GM12878 (cell line): ENCODE measurements at regions not wholly inside any gene's neighbourhood (a gene's known extent, or its start where the extent isn't known, plus 50 kb on each side); places are given as distances from the start of the nearest gene placed in this dataset.

ENCODE experiments used
- ATAC-seq: fragments of 200-7000 bp; cut with Tn5 transposase; 3 replicates; pipeline ENCODE4 v1.9.1; 2020; ENCODE audit warnings: mild to moderate bottlenecking, moderate library complexity
- BruUV-seq: library from RNA; stranded (reverse); fragments of 400-500 nt; replicated peaks from 2 replicates; lab custom pipeline; 2021; lab: Mats Ljungman, UMichigan
- CTCF ChIA-PET: fragments of 300-600 bp; sonication (Branson Sonifier 250); formaldehyde crosslinking; extraction: SDS; loops from one replicate; lab custom pipeline; 2021; ENCODE audit warnings: inconsistent platforms; lab: Yijun Ruan, JAX
- POLR2A ChIA-PET: fragments of 350-600 bp; formaldehyde crosslinking; extraction: SDS; loops from one replicate; lab custom pipeline; 2021; ENCODE audit warnings: inconsistent platforms; lab: Charles Lee
- RAD21 ChIA-PET: fragments of 300-600 bp; sonication (Branson Sonifier 250); formaldehyde crosslinking; loops from one replicate; lab custom pipeline; 2023; ENCODE audit warnings: antibody characterized with exemption; ENCODE audit not compliant: unreplicated experiment; lab: Charles Lee
- SMC1A ChIA-PET: fragments of 300-600 bp; sonication (Branson Sonifier 250); formaldehyde crosslinking; loops from one replicate; lab custom pipeline; 2023; ENCODE audit not compliant: unreplicated experiment, uncharacterized antibody; lab: Charles Lee
- DNase-seq: peaks from one replicate; pipeline ENCODE4 v3.0.0-alpha.2; 2011; ENCODE audit warnings: low read depth, low spot score
- FAIRE-seq: peaks from 3 replicates; lab custom pipeline; 2011; peaks lifted over from hg19 to GRCh38; lab: Jason Lieb, UNC
- H2AFZ ChIP-seq: 2 replicates; pipeline ENCODE4 v1.6.0; 2011; ENCODE audit warnings: low read depth, low read length, control low read depth; ENCODE audit not compliant: control insufficient read depth
- H3K27ac ChIP-seq: 2 replicates; pipeline ENCODE4 v1.5.1; 2011; ENCODE audit warnings: control low read depth; ENCODE audit not compliant: control insufficient read depth, insufficient read depth
- H3K27me3 ChIP-seq, 2 experiments: replicated peaks in 1 of 2; 2 replicates each; pipeline versions ENCODE4 v1.6.0 to v1.6.1; 2011; ENCODE audit warnings: low read length in 1 of 2; ENCODE audit not compliant: control insufficient read depth in 2 of 2, insufficient read depth in 2 of 2
- H3K36me3 ChIP-seq, 2 experiments: 2 replicates each; pipeline ENCODE4 v1.5.1; 2011; ENCODE audit warnings: low read length in 1 of 2; ENCODE audit not compliant: control insufficient read depth in 2 of 2, insufficient read depth in 2 of 2
- H3K4me1 ChIP-seq: 2 replicates; pipeline ENCODE4 v1.6.1; 2011; ENCODE audit warnings: mild to moderate bottlenecking, low read length, moderate library complexity, mixed read lengths; ENCODE audit not compliant: control insufficient read depth, insufficient read depth
- H3K4me2 ChIP-seq: 2 replicates; pipeline ENCODE4 v1.6.0; 2011; ENCODE audit warnings: control low read depth; ENCODE audit not compliant: control insufficient read depth, insufficient read depth
- H3K4me3 ChIP-seq: fragments of 200-600 bp; sonication (generic); 2 replicates; pipeline ENCODE4 v1.5.1; 2016
- H3K79me2 ChIP-seq: 2 replicates; pipeline ENCODE4 v1.6.0; 2011; ENCODE audit warnings: low read length; ENCODE audit not compliant: control insufficient read depth, insufficient read depth
- H3K9ac ChIP-seq: 2 replicates; pipeline ENCODE4 v1.8.0; 2011; ENCODE audit warnings: low read length, control low read depth, mixed read lengths; ENCODE audit not compliant: control insufficient read depth, insufficient read depth
- H3K9me3 ChIP-seq: replicated peaks from 3 replicates; pipeline ENCODE4 v1.5.1; 2011; ENCODE audit warnings: mild to moderate bottlenecking, low read length; ENCODE audit not compliant: control insufficient read depth, insufficient read depth
- H4K20me1 ChIP-seq: 2 replicates; pipeline ENCODE4 v1.6.0; 2011; ENCODE audit not compliant: control insufficient read depth, insufficient read depth
- BHLHE40 ChIP-seq, 2 experiments: fragments of 450-650 bp in 1 of 2; IDR thresholded peaks; 2 replicates each; pipeline ENCODE4 v1.6.1; 2011 to 2017; ENCODE audit warnings: low read depth in 2 of 2, borderline replicate concordance in 1 of 2, improper control_type of control experiment in 1 of 2, low read length in 1 of 2, mild to moderate bottlenecking in 1 of 2
- HDAC6 ChIP-seq: fragments of 200-600 bp; sonication (generic); IDR thresholded peaks from one replicate; pipeline ENCODE4 v1.8.0; 2017; ENCODE audit warnings: antibody characterized with exemption; ENCODE audit not compliant: unreplicated experiment
- MEF2A ChIP-seq: IDR thresholded peaks from 2 replicates; pipeline ENCODE4 v1.6.1; 2011; ENCODE audit warnings: low read depth, mild to moderate bottlenecking, low read length, moderate library complexity; ENCODE audit not compliant: insufficient read depth
- POLR2A ChIP-seq: IDR thresholded peaks from 2 replicates; pipeline ENCODE4 v1.6.1; 2011; ENCODE audit warnings: low read depth, mild to moderate bottlenecking, low read length
- SMC3 ChIP-seq: IDR thresholded peaks from 2 replicates; pipeline ENCODE4 v1.6.1; 2011; ENCODE audit warnings: low read length, improper control_type of control experiment, borderline replicate concordance
- SRF ChIP-seq, 2 experiments: IDR thresholded peaks; 2 replicates each; pipeline ENCODE4 v1.6.1; 2011; ENCODE audit warnings: low read depth in 2 of 2, low read length in 2 of 2, mild to moderate bottlenecking in 1 of 2, moderate library complexity in 1 of 2
- SUPT20H ChIP-seq: IDR thresholded peaks from 2 replicates; pipeline ENCODE4 v1.6.1; 2011; ENCODE audit warnings: low read depth, mild to moderate bottlenecking, low read length, moderate library complexity, borderline replicate concordance; ENCODE audit not compliant: control insufficient read depth
- SUZ12 ChIP-seq: fragments of 200-600 bp; sonication (generic); IDR thresholded peaks from one replicate; pipeline ENCODE4 v1.6.1; 2018; ENCODE audit warnings: antibody characterized with exemption, mild to moderate bottlenecking; ENCODE audit not compliant: unreplicated experiment
- ZNF217 ChIP-seq: fragments of 450-650 bp; IDR thresholded peaks from 2 replicates; pipeline ENCODE4 v1.6.1; 2017; ENCODE audit warnings: antibody characterized with exemption, mild to moderate bottlenecking
- ZNF24 ChIP-seq: fragments of 450-650 bp; IDR thresholded peaks from 2 replicates; pipeline ENCODE4 v1.6.1; 2017; ENCODE audit warnings: antibody characterized with exemption, mild to moderate bottlenecking
- WGBS: methylation state at CpG from one replicate; pipeline ENCODE4 v1.1.6; 2016; ENCODE audit warnings: low lambda C conversion rate; ENCODE audit not compliant: insufficient replicate concordance, insufficient coverage; ENCODE audit errors: missing lambda C conversion rate; 5-methylcytosine and 5-hydroxymethylcytosine counted together
- in situ Hi-C: fragments of 300-500 bp; cut with MboI; formaldehyde crosslinking; loops from 9 replicates; pipeline ENCODE4 v1.14.3; 2018; ENCODE audit warnings: mixed read lengths
- intact Hi-C: fragments of 100-400 bp; cut with micrococcal nuclease; formaldehyde crosslinking; loops from one replicate; pipeline ENCODE4 v1.14.2; 2022; ENCODE audit not compliant: unreplicated experiment
- TF ChIP-seq, protein P1 (sequence below): fragments of 450-650 bp; IDR thresholded peaks from 2 replicates; pipeline ENCODE4 v1.6.1; 2017; ENCODE audit warnings: mild to moderate bottlenecking, moderate library complexity
- TF ChIP-seq, protein P2 (sequence below): IDR thresholded peaks from 2 replicates; pipeline ENCODE4 v1.6.1; 2012; ENCODE audit warnings: low read depth, low read length, improper control_type of control experiment

DNA sequence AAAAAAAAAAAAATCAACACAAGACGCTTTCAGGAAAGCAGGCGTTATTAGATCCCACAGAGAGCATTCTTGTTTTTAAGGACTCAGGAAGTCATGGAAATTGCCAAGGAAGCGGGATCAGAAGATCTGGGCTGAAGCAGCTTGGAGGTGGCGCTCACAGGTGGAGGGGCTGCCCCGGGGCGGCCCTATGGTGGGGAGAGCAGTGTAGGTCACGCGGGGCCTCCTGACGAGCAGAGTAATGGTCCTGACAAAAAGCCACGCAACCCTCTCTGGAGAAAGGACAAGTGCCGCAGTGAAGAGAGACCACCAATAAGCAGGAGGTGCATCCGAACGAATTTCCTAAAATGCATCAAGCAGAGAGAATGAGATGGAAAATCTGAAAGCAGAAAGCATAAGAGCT, 407.0 kb downstream of the BRD1 start:
- H3K4me1 ChIP-seq, result no peaks in the 10 kb centered on the region
- ChIA-PET POLR2A (no interaction called here), CTCF (no interaction called here), RAD21 (no interaction called here), SMC1A (no interaction called here)
- ATAC-seq (no peak), DNase-seq (no peak), FAIRE-seq (no peak)
- 70% methylated on average over 13 of the region's 13 CpGs for WGBS
- BruUV-seq, result no TSS peak
- H3K9ac ChIP-seq, result no peak overlapping the region
- in situ Hi-C loops, result no loop called here
- no peaks in the 10 kb centered on the region; the same call in 2 of the 3 replicates for H3K9me3 ChIP-seq
- H4K20me1 ChIP-seq, result no peaks in the 10 kb centered on the region
- H3K27ac ChIP-seq, result no peak overlapping the region
- H3K4me3 ChIP-seq, result no peak overlapping the region
- no peaks in the 10 kb centered on the region for H3K27me3 ChIP-seq
- H2AFZ ChIP-seq, result no peak overlapping the region
- H3K4me2 ChIP-seq, result no peak overlapping the region
- TF ChIP-seq POLR2A (no peak), SRF (IDR thresholded peaks at IDR 0.05; ENCODE audit: low read depth in 2 of 2, low read length in 2 of 2) (no peak), ZNF217 (no peak), BHLHE40 (IDR thresholded peaks at IDR 0.05; ENCODE audit: borderline replicate concordance in 1 of 2, low read depth in 2 of 2, low read length in 1 of 2) (no peak), HDAC6 (no peak), SUZ12 (no peak), SUPT20H (no peak), SMC3 (no peak), MEF2A (no peak), ZNF24 (no peak)
- TF ChIP-seq, protein P1, sequence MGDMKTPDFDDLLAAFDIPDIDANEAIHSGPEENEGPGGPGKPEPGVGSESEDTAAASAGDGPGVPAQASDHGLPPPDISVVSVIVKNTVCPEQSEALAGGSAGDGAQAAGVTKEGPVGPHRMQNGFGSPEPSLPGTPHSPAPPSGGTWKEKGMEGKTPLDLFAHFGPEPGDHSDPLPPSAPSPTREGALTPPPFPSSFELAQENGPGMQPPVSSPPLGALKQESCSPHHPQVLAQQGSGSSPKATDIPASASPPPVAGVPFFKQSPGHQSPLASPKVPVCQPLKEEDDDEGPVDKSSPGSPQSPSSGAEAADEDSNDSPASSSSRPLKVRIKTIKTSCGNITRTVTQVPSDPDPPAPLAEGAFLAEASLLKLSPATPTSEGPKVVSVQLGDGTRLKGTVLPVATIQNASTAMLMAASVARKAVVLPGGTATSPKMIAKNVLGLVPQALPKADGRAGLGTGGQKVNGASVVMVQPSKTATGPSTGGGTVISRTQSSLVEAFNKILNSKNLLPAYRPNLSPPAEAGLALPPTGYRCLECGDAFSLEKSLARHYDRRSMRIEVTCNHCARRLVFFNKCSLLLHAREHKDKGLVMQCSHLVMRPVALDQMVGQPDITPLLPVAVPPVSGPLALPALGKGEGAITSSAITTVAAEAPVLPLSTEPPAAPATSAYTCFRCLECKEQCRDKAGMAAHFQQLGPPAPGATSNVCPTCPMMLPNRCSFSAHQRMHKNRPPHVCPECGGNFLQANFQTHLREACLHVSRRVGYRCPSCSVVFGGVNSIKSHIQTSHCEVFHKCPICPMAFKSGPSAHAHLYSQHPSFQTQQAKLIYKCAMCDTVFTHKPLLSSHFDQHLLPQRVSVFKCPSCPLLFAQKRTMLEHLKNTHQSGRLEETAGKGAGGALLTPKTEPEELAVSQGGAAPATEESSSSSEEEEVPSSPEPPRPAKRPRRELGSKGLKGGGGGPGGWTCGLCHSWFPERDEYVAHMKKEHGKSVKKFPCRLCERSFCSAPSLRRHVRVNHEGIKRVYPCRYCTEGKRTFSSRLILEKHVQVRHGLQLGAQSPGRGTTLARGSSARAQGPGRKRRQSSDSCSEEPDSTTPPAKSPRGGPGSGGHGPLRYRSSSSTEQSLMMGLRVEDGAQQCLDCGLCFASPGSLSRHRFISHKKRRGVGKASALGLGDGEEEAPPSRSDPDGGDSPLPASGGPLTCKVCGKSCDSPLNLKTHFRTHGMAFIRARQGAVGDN, result no peak
- TF ChIP-seq, protein P2, sequence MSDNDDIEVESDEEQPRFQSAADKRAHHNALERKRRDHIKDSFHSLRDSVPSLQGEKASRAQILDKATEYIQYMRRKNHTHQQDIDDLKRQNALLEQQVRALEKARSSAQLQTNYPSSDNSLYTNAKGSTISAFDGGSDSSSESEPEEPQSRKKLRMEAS, result no peak
- TF ChIP-seq, all 136 proteins: peak for 0
- intact Hi-C loops, result no loop called here
- Histone ChIP-seq H3K36me3 (no peaks in the 10 kb centered on the region), H3K79me2 (no peaks in the 10 kb centered on the region)
